ENCODE measurements at regions not wholly inside any gene's neighbourhood (a gene's known extent, or its start where the extent isn't known, plus 50 kb on each side); places are given as distances from the start of the nearest gene placed in this dataset.
A peak's percentile ranks its signal among the peaks of the same experiment; 100 is the strongest.

DNA sequence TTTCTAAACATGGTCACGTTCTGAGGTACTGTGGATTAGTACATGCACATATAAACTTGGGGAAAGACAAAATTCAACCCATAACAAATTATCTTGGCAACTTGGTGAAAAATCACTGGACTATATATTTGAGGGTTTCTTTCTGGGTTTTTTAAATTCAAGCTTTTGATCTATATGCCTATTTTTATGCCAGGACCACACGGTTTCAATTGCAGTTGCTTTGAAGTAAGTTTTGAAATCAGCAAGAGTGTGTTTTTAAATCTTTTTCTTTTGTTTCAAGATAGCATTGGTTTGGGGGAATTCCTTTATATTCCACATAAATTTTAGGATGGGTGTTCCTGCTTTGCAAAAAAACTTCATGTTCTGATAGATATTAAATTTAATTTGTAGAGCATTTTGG, 406.4 kb upstream of the VWC2 start:
- DNase-seq (ENCODE audit: low read depth): no peak

GRCh38 chr7:49371771-49372170, 401.7 kb upstream of the VWC2 start:
- no peak for DNase-seq (ENCODE audit: low read depth)

DNA sequence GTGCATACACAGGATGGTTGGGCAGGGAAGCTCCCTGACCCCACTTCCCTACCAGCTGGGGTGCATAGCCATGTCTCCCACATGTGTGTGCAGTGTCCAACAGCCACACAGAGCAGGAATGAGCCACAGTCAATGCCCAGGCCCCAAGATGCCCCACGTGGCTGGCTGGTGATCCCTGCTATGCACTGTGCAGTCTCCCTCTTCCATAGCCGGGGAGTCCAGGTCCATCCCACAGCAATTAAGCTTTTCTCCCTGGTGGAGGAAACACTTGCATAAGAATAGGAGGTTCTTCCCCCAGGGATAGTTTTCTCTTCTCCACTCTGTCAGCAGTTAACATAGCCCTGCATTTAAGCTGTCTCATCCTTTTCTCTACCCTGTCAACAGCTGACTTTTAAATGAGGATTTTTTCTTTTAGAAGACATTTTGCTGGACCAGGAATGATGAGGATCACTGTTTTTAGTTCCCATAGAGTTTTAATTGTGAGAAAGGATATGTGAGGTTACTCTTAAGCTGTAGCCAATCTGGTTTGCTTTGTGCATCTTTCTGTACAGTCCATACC, 396.5 kb upstream of the VWC2 start:
- DNase-seq (ENCODE audit: low read depth): no peak

GRCh38 chr7:49386792-49387191, 386.6 kb upstream of the VWC2 start:
- DNase-seq (ENCODE audit: low read depth): no peak

DNA sequence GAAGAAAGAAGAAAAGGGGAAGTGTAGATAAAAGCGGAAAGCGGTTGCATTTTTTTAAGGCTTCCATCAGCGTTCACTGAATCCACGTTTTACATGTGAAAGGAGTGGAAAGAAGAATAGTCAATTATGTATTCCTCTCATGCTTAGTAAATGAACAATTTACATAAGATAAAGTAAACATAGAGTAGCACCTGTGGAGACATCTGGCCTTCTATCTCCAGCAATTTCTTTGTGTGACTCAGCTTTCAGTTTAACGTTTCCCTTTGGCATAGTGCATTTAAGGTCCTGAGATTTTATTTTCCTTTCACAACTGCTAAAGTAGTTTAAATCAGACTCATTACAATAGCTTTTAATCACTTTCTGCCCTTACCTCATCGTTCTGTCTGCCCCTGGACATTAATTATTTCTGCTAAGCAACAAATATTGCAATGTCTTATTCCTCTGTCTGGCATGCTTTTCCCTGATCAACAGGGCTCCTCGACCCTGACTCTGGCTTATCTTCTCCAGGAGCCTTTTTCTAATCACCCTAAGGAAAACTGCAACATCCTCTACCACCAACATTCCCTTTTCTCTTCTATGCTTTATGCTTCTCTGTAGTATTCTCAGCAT, 383.5 kb upstream of the VWC2 start:
- DNase-seq (ENCODE audit: low read depth): no peak

- peak; percentile 27 for DNase-seq (ENCODE audit: low read depth)
These were observed 377.2 kb upstream of the VWC2 start for GRCh38 chr7:49396229-49396628.

DNA sequence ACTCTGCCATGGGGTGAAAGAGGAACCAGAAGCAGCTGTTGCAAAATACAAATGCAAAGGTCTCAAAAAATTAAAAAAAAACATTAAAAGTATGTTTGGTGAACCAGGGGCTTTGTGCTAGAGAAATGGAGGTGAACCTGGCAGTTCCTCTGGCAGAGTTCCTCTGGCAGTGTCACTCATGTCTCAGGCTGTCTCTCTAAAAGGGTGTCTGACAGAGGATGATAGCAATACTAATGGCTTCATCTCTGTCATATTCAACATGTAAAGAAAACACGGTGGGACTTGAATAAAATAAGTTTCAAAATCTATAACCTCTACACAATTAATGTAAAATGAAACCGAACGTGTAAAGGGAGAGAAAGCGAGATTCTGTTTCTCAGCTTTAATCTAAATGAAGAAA, 375.7 kb upstream of the VWC2 start:
- DNase-seq (ENCODE audit: low read depth): no peak

DNA sequence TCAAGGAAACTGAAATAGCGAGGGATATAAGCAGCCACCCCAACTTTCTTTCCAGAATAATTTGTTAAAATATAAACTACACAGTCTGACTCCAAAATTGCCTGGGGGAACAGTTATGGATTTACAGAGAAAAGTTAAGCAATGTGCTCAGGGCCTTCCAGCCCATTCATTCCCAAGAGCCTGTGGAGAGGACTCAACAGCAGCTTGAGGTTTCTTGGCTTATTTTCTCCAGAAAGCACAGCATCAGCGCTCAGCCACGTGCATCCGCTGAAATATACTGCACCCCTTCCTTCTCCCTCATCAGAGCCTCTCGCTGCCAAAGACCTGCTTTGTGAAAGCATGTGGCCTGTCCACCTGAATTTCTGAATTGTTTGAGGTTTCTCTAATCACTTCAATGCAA, 375.2 kb upstream of the VWC2 start:
- no peak for DNase-seq (ENCODE audit: low read depth)

GRCh38 chr7:49398746-49399145, 374.7 kb upstream of the VWC2 start:
- peak; percentile 83 for DNase-seq (ENCODE audit: low read depth)

DNA sequence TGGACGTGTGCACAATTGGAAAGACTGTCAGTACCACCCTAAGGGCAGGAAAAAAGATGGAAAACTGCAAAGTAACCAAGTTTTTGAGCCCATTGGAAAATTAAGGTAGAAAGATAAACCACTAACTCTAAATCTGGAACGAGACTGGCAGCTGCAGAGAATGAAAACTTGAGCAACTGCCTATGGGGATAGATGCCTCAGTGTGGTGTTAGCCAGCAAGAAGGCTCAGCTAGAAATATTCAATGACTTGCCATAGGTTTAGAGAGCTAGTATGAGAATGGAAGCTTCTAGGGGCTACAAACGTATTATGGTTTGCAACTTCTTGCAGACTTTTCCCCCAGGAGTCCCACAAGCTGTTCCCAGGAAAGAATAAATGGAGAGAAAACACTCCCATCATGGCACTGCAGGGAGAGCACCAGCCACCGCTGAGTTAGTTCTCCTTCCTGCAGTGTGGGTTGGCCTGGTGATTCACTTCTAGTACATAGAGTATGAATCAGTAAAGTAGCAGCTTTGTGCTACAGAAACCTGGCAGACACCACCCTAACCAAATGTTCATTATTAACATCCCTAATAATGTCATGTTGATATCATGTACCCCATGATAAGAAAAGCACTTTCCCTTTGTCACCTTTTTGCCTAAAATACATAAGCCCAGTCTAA, 372.4 kb upstream of the VWC2 start:
- peak; percentile 51 for DNase-seq (ENCODE audit: low read depth)

DNA sequence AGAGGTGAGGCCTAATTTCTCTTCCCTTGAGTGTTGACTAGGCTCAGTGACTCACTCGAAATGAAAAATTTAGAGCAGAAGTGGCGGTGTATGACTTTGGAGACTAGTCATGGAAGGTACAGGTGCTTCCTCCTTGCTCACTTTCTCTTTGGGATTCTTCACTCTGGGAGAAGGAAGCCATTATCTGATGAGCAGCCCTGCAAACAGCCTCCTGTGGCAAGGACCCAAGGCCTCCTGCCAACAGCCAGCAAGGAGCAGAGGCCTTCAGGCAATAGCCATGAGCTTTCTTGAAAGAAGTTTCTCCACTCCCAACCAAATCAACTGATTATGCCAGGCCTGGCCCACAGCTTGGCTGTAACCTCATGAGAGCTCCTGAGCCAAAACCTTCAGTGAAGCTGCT, 369.6 kb upstream of the VWC2 start:
- peak; percentile 5 for DNase-seq (ENCODE audit: low read depth)

DNA sequence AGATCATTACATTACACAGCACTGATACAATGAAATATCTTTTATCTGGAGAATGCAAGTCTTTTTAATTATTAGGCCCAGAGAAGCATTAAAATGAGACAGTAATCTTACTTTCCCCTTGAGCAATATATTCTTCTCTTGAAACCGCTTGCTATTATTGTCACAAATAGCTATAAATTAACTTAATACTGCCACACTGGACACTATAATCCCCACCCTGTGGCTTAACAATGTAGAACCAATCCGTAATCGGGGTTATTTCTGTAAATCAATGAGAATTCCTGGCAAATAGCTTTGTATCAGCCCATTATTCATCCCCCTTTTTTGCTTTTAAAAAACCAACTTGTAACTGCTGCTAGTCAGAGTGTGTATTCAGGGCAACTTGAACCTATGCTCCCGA, 366.2 kb upstream of the VWC2 start:
- no peak for DNase-seq (ENCODE audit: low read depth)

GRCh38 chr7:49417034-49417433, 356.4 kb upstream of the VWC2 start:
- no peak for DNase-seq (ENCODE audit: low read depth)

DNA sequence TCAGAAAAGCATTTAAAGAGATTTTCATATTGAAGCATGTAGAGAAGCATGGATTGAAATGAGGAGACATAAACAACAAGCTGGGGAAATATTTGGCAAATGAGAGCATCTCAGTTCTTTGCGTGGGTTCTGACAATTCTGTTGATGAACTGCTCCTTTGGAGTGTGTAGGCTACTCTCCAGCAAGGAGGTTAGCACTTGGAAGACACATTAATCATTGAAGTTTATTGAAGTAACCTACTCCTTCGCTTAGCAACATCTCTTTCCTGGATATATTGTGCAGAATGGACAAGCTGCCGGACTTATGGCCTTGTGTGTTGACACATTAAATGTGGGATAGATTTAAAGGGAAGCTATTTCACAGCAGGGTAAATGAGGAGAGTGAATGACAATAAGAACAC, 354.5 kb upstream of the VWC2 start:
- DNase-seq (ENCODE audit: low read depth): no peak

DNA sequence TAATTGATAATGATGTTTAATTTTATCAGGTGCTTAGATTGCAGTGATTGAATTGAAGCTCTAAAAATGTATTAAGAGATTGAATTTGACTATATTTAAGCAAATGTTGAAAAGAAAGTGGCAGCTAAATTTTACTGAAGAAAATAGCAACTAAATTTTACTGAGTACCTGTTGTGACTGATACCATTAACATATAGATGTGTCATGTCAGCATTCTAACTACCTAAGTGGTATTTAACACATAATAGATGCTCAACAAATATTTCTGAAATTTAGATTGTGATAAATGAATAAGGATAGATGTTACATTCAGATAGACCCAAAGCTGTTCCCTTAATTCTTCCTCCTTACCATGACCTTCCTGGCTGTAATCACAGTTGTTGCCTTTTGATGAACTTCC, 350.9 kb upstream of the VWC2 start:
- no peak for DNase-seq (ENCODE audit: low read depth)

DNA sequence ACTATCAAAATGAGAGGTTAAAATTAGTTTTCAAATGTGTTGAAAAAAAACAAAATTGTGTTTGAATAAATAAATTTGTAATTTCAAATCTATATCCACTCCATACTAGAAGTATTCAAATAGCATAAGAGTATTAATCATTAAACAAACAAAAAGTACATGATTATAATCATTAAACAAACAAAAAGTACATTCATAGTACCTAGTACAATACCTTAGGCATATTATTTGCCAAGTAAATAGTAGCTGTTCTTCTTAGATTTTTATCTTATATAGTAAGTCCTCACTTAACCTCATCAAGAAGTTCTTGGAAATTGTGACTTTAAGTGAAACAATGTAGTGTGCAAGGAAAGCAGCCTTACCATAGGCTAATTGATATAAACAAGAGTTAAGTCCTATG, 349.3 kb upstream of the VWC2 start:
- no peak for DNase-seq (ENCODE audit: low read depth)

DNA sequence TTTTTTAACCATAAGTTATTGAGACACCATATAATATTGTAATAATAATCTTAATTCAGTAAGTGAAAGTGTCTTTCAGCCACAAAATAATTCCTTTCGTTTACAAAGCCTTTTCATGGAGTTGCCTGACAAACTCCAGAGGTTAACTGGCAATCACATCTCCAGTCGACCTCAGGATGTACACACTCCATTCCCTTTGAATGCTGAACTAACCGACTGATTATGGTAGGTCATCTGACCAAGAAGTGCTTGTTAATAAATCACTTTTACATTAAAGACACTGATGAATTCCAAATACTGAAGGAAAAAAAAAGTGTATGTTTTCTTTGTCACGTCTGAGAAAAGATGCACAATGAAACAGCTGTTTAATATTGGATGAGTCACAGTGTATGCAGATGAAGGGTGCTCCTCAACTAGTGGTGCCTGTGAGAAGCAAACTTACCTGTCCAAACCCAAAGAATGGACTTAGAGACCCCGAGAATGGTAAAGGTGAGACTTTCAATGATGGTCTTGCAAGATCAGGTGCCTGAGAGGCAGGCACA, 348.1 kb upstream of the VWC2 start:
- DNase-seq (ENCODE audit: low read depth): no peak

DNA sequence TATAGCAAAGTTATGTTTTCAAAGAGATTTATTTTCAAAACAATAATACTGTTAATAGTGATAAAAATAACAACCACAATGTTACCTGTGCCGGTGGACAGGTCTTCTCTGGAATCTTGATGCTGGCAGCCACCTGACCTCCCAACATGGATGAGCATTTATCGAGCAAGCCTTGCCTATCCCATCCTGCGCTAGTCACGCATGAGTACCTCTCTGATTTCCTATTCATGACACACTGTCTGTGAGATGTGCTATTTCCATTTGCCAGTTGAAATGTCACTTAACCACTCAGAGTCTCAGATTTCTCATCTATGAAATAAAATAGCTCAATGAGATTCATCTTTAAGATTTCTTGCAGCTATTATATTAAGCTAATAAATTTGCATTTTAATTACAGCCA, 341.2 kb upstream of the VWC2 start:
- DNase-seq (ENCODE audit: low read depth): no peak

DNA sequence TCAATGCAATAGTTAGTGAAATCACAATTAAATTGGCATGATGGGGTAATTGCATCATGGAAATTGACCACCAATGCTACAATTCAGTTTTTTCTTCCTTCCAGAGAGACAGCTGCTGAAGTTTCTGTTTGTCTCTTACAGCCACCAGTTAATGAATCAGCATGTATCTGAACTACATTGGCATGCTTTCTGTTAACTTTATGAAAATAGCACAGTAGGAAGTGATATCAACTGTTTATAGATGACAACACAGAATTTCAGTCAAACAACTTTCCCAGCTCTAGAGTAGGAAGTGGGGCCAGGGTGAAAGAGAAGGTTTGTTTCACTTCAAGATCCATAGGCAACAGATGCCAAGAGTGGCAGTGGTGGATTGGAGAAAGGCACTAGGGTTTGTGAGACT, 339.6 kb upstream of the VWC2 start:
- no peak for DNase-seq (ENCODE audit: low read depth)

- DNase-seq (ENCODE audit: low read depth): no peak
These were observed 338.6 kb upstream of the VWC2 start for GRCh38 chr7:49434846-49435245.

GRCh38 chr7:49438281-49438680, 335.2 kb upstream of the VWC2 start:
- DNase-seq (ENCODE audit: low read depth): no peak

GRCh38 chr7:49443515-49443914, 329.9 kb upstream of the VWC2 start:
- DNase-seq (ENCODE audit: low read depth): no peak

DNA sequence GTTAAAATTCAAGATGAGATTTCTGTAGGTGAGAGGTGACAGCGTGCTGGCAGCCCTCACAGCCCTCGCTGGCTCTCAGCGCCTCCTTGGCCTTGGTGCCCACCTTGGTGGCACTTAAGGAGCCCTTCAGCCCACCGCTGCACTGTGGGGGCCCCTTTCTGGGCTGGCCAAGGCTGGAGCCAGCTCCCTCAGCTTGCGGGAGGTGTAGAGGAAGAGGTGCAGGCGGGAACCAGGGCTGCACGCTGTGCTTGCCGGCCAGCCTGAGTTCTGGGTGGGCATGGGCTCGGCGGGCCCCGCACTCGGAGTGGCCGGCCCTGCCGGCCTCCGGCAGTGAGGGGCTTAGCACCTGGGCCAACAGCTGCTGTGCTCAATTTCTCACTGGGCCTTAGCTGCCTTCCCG, 320.0 kb upstream of the VWC2 start:
- DNase-seq (ENCODE audit: low read depth): no peak

All from HT1080 (cell line).